PC-9 (cell line): ENCODE measurements at regions not wholly inside any gene's neighbourhood (a gene's known extent, or its start where the extent isn't known, plus 50 kb on each side); places are given as distances from the start of the nearest gene placed in this dataset.

Experiments used
- BruUV-seq: library from RNA; stranded (reverse); fragments of 400-500 nt; replicated peaks from 2 replicates; lab custom pipeline; 2021; lab: Mats Ljungman, UMichigan
- CTCF ChIA-PET: fragments of 300-600 bp; sonication (Branson Sonifier 250); formaldehyde crosslinking; loops from one replicate; lab custom pipeline; 2022; ENCODE audit warnings: antibody characterized with exemption; lab: Charles Lee
- POLR2A ChIA-PET: fragments of 300-600 bp; sonication (Branson Sonifier 250); formaldehyde crosslinking; loops from one replicate; lab custom pipeline; 2022; ENCODE audit warnings: antibody characterized with exemption; ENCODE audit not compliant: unreplicated experiment; lab: Charles Lee
- DNase-seq, 2 experiments: peaks; one replicate each; pipeline versions ENCODE4 v3.0.0 to v3.0.0-alpha.2; 2015 to 2022; ENCODE audit warnings: mixed read lengths in 1 of 2
- H2AFZ ChIP-seq: fragments of 200-600 bp; sonication (generic); 2 replicates; pipeline ENCODE4 v1.8.1; 2017; ENCODE audit warnings: antibody characterized with exemption
- H3F3A ChIP-seq: fragments of 200-600 bp; sonication (generic); 2 replicates; pipeline ENCODE4 v1.8.1; 2017; ENCODE audit warnings: antibody characterized with exemption, mild to moderate bottlenecking, low read depth; ENCODE audit not compliant: insufficient read depth
- H3K27ac ChIP-seq: fragments of 200-600 bp; sonication (generic); 2 replicates; pipeline ENCODE4 v1.6.1; 2016; ENCODE audit warnings: mixed run types
- H3K27me3 ChIP-seq: fragments of 200-600 bp; sonication (generic); 2 replicates; pipeline ENCODE4 v1.6.1; 2016; ENCODE audit warnings: low read depth, mixed run types; ENCODE audit not compliant: insufficient read depth
- H3K36me3 ChIP-seq: fragments of 200-600 bp; sonication (generic); 2 replicates; pipeline ENCODE4 v1.6.1; 2016; ENCODE audit warnings: low read depth, mixed run types
- H3K4me1 ChIP-seq: fragments of 200-600 bp; sonication (generic); replicated peaks from 2 replicates; pipeline ENCODE4 v1.6.1; 2016; ENCODE audit warnings: mixed run types; ENCODE audit not compliant: insufficient read depth
- H3K4me2 ChIP-seq: fragments of 200-600 bp; sonication (generic); 2 replicates; pipeline ENCODE4 v1.6.1; 2017; ENCODE audit warnings: mixed run types
- H3K4me3 ChIP-seq: fragments of 200-600 bp; sonication (generic); 2 replicates; pipeline ENCODE4 v1.6.1; 2016; ENCODE audit warnings: mixed run types
- H3K79me2 ChIP-seq: fragments of 200-600 bp; sonication (generic); 2 replicates; pipeline ENCODE4 v1.6.1; 2017; ENCODE audit warnings: low read depth, mixed run types
- H3K9me2 ChIP-seq: fragments of 200-600 bp; sonication (generic); 2 replicates; pipeline ENCODE4 v1.8.1; 2017; ENCODE audit warnings: mild to moderate bottlenecking; ENCODE audit not compliant: insufficient read depth
- H3K9me3 ChIP-seq: fragments of 200-600 bp; sonication (generic); 2 replicates; pipeline ENCODE4 v1.8.1; 2016; ENCODE audit warnings: low read depth; ENCODE audit not compliant: insufficient read depth
- H4K20me1 ChIP-seq: fragments of 200-600 bp; sonication (generic); 2 replicates; pipeline ENCODE4 v1.8.1; 2017; ENCODE audit not compliant: insufficient read depth
- EZH2 ChIP-seq: fragments of 200-600 bp; sonication (generic); IDR thresholded peaks from 2 replicates; pipeline ENCODE4 v1.8.0; 2017; ENCODE audit warnings: antibody characterized with exemption, low read depth
- intact Hi-C: fragments of 100-400 bp; cut with micrococcal nuclease; formaldehyde crosslinking; loops from one replicate; pipeline ENCODE4 v1.10.0; 2022; ENCODE audit not compliant: unreplicated experiment
- TF ChIP-seq, protein P1 (sequence below): fragments of 200-600 bp; sonication (generic); conservative IDR thresholded peaks from 2 replicates; pipeline ENCODE4 v1.6.1; 2017; ENCODE audit warnings: mixed run types, antibody characterized with exemption, mild to moderate bottlenecking, moderate library complexity

- BruUV-seq: no TSS peak
- no peak overlapping the region for H2AFZ ChIP-seq
- no peaks in the 10 kb centered on the region for H3K79me2 ChIP-seq
- H3K9me3 ChIP-seq: no peaks in the 10 kb centered on the region
- no peaks in the 10 kb centered on the region for H4K20me1 ChIP-seq
- CTCF ChIA-PET: no interaction called here
- H3K27me3 ChIP-seq: no peaks in the 10 kb centered on the region
- no peak overlapping the region for H3K4me2 ChIP-seq
- POLR2A ChIA-PET: no interaction called here
- no peak for TF ChIP-seq EZH2
- TF ChIP-seq, protein P1, sequence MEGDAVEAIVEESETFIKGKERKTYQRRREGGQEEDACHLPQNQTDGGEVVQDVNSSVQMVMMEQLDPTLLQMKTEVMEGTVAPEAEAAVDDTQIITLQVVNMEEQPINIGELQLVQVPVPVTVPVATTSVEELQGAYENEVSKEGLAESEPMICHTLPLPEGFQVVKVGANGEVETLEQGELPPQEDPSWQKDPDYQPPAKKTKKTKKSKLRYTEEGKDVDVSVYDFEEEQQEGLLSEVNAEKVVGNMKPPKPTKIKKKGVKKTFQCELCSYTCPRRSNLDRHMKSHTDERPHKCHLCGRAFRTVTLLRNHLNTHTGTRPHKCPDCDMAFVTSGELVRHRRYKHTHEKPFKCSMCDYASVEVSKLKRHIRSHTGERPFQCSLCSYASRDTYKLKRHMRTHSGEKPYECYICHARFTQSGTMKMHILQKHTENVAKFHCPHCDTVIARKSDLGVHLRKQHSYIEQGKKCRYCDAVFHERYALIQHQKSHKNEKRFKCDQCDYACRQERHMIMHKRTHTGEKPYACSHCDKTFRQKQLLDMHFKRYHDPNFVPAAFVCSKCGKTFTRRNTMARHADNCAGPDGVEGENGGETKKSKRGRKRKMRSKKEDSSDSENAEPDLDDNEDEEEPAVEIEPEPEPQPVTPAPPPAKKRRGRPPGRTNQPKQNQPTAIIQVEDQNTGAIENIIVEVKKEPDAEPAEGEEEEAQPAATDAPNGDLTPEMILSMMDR: no peak
- no peak for DNase-seq
- H3K4me3 ChIP-seq: no peak overlapping the region
- H3K36me3 ChIP-seq: no peaks in the 10 kb centered on the region
- no peaks in the 10 kb centered on the region for H3K4me1 ChIP-seq
- no peaks in the 10 kb centered on the region; the same call in 1 of the 2 replicates for H3K9me2 ChIP-seq
- no peaks in the 10 kb centered on the region for H3F3A ChIP-seq
- H3K27ac ChIP-seq: no peak overlapping the region
- intact Hi-C loops: no loop called here
Observed at GRCh38 chr14:29454026-29454693, 473.5 kb downstream of the PRKD1 start.

- CTCF ChIA-PET: no interaction called here
- Histone ChIP-seq H3K9me2 (no peaks in the 10 kb centered on the region; the same call in 1 of the 2 replicates), H3K9me3 (no peaks in the 10 kb centered on the region), H3F3A (no peaks in the 10 kb centered on the region), H3K27me3 (no peaks in the 10 kb centered on the region), H3K27ac (no peak overlapping the region), H3K36me3 (no peaks in the 10 kb centered on the region), H3K79me2 (no peaks in the 10 kb centered on the region), H3K4me1 (no peaks in the 10 kb centered on the region), H3K4me3 (no peak overlapping the region), H3K4me2 (no peak overlapping the region), H2AFZ (no peak overlapping the region), H4K20me1 (no peaks in the 10 kb centered on the region)
- no peak for TF ChIP-seq EZH2
- TF ChIP-seq, protein P1: no peak
- POLR2A ChIA-PET: no interaction called here
- intact Hi-C loops: no loop called here
- DNase-seq: no peak
- no TSS peak for BruUV-seq
Observed at GRCh38 chr14:29458547-29458946, 469.1 kb downstream of the PRKD1 start.

DNA sequence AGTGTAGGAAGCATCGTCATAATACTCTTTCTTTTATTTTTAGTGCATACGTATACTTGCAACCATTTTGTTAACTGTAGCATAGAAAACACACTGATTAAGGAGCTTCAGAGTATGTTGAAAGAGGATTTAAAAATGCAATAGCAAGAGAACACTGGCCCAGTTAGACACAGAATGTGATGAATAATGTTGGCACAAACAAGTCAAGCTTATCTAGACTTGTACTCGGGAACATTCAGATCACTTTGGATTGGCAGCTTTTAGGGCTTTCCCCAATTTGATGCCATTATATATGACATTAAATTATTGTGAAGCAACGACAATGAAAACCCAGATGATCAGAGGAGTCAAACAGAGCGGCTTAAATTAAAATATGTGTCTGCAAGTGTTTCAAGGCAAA lies 468.1 kb downstream of the PRKD1 start:
- no peak overlapping the region for H3K4me3 ChIP-seq

More for the DNA sequence above, 468.1 kb downstream of the PRKD1 start:
- H3K4me1 ChIP-seq: no peaks in the 10 kb centered on the region
- H3K27ac ChIP-seq: no peak overlapping the region
- no peak for TF ChIP-seq EZH2
- TF ChIP-seq, protein P1: no peak
- no peaks in the 10 kb centered on the region for H3K36me3 ChIP-seq
- POLR2A ChIA-PET: no interaction called here
- H3K9me2 ChIP-seq: no peaks in the 10 kb centered on the region; the same call in 1 of the 2 replicates
- H3K79me2 ChIP-seq: no peaks in the 10 kb centered on the region
- no peaks in the 10 kb centered on the region for H3F3A ChIP-seq
- H4K20me1 ChIP-seq: no peaks in the 10 kb centered on the region
- no peaks in the 10 kb centered on the region for H3K27me3 ChIP-seq
- H3K4me2 ChIP-seq: no peak overlapping the region
- CTCF ChIA-PET: no interaction called here
- DNase-seq: no peak
- no peaks in the 10 kb centered on the region for H3K9me3 ChIP-seq
- H2AFZ ChIP-seq: no peak overlapping the region
- intact Hi-C loops: no loop called here
- BruUV-seq: no TSS peak
